Activated naive CD8-positive, alpha-beta T cell treated with anti-CD3 and anti-CD28 coated beads for 36 hours (primary cell): ENCODE measurements at regions not wholly inside any gene's neighbourhood (a gene's known extent, or its start where the extent isn't known, plus 50 kb on each side); places are given as distances from the start of the nearest gene placed in this dataset.
"Not testable (repeated sequence)": the region's sequence is repeated elsewhere in the genome, so short reads cannot be mapped to it uniquely, and the experiment has no call there.

Experiments used
- DNase-seq: peaks from one replicate; pipeline ENCODE4 v3.0.0; 2021
- H3K27ac Mint-ChIP-seq: one replicate; pipeline ENCODE4 v1.8.0; 2022; ENCODE audit warnings: mild to moderate bottlenecking, moderate library complexity, mixed read lengths
- H3K27me3 Mint-ChIP-seq: one replicate; pipeline ENCODE4 v1.8.0; 2022; ENCODE audit warnings: mild to moderate bottlenecking, mixed read lengths
- H3K36me3 Mint-ChIP-seq: one replicate; pipeline ENCODE4 v1.8.0; 2021; ENCODE audit warnings: mild to moderate bottlenecking, mixed read lengths
- H3K4me1 Mint-ChIP-seq: one replicate; pipeline ENCODE4 v1.8.0; 2021; ENCODE audit warnings: mixed read lengths
- H3K4me3 Mint-ChIP-seq: one replicate; pipeline ENCODE4 v1.8.0; 2022; ENCODE audit warnings: mild to moderate bottlenecking, moderate library complexity, mixed read lengths
- H3K9me3 Mint-ChIP-seq: one replicate; pipeline ENCODE4 v1.8.0; 2022; ENCODE audit warnings: mixed read lengths

DNA sequence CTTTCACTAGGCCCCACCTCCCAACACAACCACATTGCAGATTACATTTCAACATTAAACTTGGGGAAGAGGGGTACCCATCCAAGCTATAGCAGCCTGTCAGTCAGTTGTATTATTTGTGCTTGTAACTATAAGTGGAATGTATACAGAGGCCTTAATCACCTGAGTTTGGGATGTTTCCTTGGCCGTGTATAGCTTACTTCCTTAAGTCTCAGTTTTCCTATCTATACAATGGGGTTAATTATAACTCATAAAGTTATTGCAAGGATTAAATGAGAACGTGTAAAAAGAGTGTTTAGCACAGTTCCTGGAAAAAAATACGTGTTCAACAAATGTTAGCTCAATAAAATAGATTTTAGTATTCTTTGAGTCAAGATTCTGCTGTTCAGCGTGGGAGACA lies 165.5 kb upstream of the FAM20A start:
- DNase-seq, result no peak
- Mint-ChIP-seq H3K36me3 (no peaks in the 10 kb centered on the region), H3K4me3 (no peak overlapping the region), H3K27me3 (peaks cover 3% of the 10 kb centered on the region), H3K27ac (no peak overlapping the region), H3K4me1 (peaks cover 9% of the 10 kb centered on the region), H3K9me3 (no peaks in the 10 kb centered on the region)

DNA sequence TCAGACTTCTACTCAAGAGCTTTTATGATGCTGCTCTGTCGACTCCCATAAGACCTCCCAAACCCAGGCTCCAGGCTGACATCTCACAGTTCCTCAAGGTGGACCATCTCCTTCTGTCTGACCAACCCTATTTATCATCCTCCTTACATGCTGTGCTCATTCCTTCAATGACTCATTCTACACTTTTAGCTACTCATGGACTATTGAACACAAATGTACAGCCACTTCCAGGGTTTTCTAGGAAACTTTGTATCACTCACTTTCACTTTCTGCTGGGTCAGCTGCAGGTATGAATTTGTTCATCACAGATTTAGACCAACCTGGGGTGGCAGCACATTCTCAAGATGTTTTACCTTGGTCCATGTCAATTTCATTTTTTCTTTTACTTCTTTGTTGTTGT lies 162.4 kb upstream of the FAM20A start:
- Mint-ChIP-seq H3K27ac (no peak overlapping the region), H3K9me3 (no peaks in the 10 kb centered on the region), H3K4me3 (no peak overlapping the region), H3K27me3 (peaks cover 3% of the 10 kb centered on the region), H3K4me1 (peaks cover 17% of the 10 kb centered on the region), H3K36me3 (no peaks in the 10 kb centered on the region)
- no peak for DNase-seq

DNA sequence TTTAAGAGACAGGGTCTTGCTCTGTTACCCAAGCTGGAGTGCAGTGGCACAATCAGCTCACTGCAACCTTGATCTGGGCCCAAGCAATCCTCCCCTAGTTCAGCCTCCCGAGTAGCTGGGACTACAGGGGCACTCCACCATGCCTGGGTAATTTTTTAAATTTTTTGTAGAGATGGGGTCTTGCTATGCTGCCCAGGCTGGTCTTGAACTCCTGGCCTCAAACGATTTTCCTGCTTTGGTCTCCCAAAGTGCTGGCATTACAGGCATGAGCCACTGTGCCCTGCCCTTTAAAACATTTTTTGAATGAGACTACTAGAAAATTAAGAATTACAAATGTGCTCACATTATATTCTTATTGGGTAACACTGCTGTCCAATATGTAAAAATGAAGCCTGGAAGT lies 161.7 kb upstream of the FAM20A start:
- Mint-ChIP-seq H3K4me3 (no peak overlapping the region), H3K9me3 (peaks cover under 1% of the 10 kb centered on the region), H3K27ac (no peak overlapping the region), H3K36me3 (no peaks in the 10 kb centered on the region), H3K27me3 (peaks cover 3% of the 10 kb centered on the region), H3K4me1 (peaks cover 17% of the 10 kb centered on the region)
- no peak for DNase-seq

DNA sequence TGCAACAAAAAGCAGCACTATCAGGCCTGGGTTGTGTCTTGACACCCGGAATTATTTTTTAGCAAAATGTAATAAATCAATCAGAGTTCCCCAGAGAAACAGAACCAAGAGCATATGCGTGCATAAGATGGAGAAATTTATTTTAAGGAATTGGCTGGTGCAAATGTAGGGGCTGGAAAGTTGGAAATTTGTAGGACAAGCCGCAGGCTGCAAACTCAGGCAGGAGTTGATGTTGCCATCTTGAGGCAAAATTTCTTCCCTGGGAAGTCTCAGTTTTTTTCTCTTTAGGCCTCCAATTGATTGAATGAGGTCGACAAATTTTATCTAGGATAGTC lies 158.9 kb upstream of the FAM20A start:
- Mint-ChIP-seq H3K27me3 (peaks cover 3% of the 10 kb centered on the region), H3K4me3 (peak overlapping the region; percentile 55), H3K27ac (no peak overlapping the region), H3K4me1 (peaks cover 17% of the 10 kb centered on the region), H3K36me3 (no peaks in the 10 kb centered on the region), H3K9me3 (peaks cover 2% of the 10 kb centered on the region)
- no peak for DNase-seq

DNA sequence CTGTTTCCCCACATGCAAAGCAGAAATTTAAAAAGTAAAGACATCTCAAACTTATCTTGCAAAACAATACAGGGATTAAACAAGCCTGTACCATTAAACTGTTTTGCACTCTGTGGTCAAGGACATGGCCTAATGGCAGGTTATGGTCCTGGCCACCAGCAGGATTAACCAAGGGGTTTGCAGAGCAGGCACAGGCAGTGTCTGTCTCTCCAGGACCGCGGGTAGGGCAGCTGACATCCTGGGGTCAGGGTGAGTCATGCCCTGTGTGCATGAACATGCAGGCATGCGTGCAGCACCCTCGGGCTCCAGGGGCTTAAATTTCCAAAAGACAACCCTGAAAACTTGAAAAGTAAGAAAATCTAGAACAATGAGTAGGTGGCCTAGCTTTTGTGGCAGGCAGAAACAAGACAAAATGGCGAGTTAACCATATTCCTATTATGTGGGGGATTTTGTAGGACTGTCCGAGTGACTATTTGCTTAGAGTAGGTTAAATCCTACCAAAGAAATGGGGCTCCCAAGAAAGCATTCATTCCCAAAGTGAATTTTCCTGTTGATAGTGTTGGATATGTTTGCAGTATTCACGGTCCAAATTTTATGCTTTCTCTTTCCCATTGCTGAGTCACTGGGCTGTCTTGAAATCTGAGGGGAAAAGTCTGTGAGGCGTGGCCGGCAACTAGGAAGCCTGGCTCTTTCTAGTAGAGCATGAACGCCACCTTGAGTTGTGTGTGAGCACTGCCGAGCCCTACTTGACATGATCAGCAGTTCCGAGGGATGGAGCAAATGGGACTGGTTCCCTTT lies 158.4 kb upstream of the FAM20A start:
- DNase-seq, result peak; percentile 63
- no peaks in the 10 kb centered on the region for H3K36me3 Mint-ChIP-seq
- H3K27ac Mint-ChIP-seq, result peak overlapping the region; percentile 59
- H3K4me1 Mint-ChIP-seq, result peaks cover 17% of the 10 kb centered on the region
- H3K9me3 Mint-ChIP-seq, result peaks cover 2% of the 10 kb centered on the region
- peak overlapping the region; percentile 55 for H3K4me3 Mint-ChIP-seq
- peaks cover 3% of the 10 kb centered on the region for H3K27me3 Mint-ChIP-seq

DNA sequence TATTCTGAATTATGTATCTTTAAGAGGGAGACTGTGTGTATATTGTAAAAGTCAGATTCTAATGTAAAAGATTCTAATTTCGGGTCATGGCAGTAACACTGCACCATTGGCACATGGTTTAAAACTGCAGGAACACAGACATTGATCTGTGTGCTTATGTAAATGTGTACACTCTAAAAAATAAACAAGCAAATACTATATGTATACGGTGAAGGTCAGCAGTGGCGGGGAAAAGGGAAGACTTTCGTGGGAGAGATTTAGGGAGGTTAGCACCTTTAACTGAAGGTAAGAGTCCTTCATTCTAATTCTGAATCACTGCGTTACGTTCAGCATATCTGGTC lies 157.8 kb upstream of the FAM20A start:
- H3K9me3 Mint-ChIP-seq, result peaks cover 2% of the 10 kb centered on the region
- no peak for DNase-seq
- H3K27me3 Mint-ChIP-seq, result peaks cover 3% of the 10 kb centered on the region
- H3K36me3 Mint-ChIP-seq, result no peaks in the 10 kb centered on the region
- H3K4me3 Mint-ChIP-seq, result no peak overlapping the region
- H3K27ac Mint-ChIP-seq, result no peak overlapping the region
- peaks cover 17% of the 10 kb centered on the region for H3K4me1 Mint-ChIP-seq

DNA sequence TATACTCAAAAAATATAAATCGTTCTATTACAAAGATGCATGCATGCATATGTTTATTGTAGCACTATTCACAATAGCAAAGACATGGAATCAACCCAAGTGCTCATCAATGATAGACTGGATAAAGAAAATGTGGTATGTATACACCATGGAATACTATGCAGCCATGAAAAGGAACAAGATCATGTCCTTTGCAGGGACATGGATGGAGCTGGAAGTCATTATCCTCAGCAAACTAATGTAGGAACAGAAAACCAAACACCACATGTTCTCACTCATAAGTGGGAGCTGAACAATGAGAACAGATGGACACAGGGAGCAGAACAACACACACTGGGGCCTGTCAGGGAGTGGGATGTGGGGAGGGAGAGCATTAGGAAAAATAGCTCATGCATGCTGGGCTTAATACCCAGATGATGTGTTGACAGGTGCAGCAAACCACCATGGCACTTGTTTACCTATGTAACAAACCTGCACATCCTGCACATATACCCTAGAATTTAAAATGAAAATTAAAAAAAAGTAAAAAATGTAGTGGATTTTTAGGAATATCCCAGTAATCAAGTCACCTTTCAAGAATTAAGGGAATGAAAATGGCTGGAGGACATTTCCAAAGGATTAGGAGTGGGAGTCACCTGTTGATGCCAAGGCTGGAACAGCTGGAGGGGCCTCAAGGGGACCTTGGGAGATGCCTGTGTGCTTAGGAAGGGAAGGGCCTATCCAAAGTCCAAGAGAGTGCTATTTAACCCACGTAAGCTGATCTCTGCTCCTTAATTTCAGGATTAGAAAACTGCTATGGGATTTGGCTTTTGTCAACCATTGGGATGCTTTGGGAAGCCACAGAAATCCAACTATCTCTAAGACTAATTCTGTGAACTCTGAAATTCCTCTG lies 156.9 kb upstream of the FAM20A start:
- not testable (repeated sequence) for H3K9me3 Mint-ChIP-seq, DNase-seq, H3K4me1 Mint-ChIP-seq, H3K4me3 Mint-ChIP-seq, H3K27ac Mint-ChIP-seq, H3K36me3 Mint-ChIP-seq, H3K27me3 Mint-ChIP-seq

DNA sequence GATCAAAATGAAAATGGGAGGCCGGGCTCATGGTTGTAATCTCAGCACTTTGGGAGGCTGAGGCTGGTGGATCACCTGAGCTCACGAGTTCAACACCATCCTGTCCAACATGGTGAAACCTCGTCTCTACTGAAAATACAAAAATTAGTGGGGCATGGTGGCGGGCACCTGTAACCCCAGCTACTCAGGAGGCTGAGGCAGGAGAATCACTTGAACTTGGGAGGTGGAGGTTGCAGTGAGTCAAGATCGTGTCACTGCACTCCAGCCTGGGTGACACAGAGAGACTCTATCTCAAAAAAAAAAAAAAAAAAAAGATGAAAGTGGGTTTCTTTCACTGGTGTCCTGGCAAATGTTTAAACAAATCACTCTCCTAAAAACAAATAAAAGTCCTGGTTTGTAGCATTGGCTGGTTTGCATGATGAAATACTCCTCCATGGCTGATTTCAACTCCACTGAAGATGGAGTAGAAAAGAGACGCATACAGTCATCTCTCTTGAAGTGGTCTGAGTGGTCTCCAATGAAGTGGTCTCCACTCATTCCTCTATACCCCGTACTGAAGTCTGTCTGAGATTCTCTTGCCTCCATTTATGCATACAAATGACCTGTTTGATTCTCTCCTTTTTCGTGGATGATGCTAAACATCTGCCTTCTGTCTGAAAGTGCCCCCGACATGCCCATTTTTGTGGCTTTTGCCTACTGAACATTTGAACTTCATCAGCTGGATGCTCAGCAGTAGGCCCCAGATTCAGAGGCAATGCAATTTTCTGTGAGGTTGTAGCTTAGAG lies 153.0 kb upstream of the FAM20A start:
- H3K27me3 Mint-ChIP-seq, result peaks cover 6% of the 10 kb centered on the region
- no peak for DNase-seq
- H3K4me1 Mint-ChIP-seq, result no peaks in the 10 kb centered on the region
- H3K27ac Mint-ChIP-seq, result no peak overlapping the region
- H3K9me3 Mint-ChIP-seq, result peaks cover 2% of the 10 kb centered on the region
- no peak overlapping the region for H3K4me3 Mint-ChIP-seq
- H3K36me3 Mint-ChIP-seq, result no peaks in the 10 kb centered on the region

DNA sequence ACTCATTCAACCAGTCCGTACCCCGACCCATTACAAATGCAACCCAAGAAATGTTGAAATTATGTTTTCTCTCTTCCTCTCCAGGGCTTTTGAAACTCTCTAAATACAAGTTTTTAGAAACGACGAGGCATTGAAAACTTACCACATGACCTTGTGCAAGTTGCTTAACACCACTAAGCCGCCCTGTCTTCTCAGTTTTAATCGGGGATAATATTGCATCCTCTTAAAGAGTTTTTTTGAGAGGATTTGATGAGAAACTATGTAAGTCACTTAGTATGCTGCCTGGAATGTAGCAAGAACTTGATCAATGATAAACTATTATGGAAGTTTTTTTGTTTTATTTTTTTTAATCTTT lies 149.0 kb upstream of the FAM20A start:
- Mint-ChIP-seq H3K36me3 (no peaks in the 10 kb centered on the region), H3K27me3 (peaks cover 9% of the 10 kb centered on the region), H3K4me3 (no peak overlapping the region), H3K9me3 (no peaks in the 10 kb centered on the region), H3K27ac (no peak overlapping the region), H3K4me1 (no peaks in the 10 kb centered on the region)
- no peak for DNase-seq

DNA sequence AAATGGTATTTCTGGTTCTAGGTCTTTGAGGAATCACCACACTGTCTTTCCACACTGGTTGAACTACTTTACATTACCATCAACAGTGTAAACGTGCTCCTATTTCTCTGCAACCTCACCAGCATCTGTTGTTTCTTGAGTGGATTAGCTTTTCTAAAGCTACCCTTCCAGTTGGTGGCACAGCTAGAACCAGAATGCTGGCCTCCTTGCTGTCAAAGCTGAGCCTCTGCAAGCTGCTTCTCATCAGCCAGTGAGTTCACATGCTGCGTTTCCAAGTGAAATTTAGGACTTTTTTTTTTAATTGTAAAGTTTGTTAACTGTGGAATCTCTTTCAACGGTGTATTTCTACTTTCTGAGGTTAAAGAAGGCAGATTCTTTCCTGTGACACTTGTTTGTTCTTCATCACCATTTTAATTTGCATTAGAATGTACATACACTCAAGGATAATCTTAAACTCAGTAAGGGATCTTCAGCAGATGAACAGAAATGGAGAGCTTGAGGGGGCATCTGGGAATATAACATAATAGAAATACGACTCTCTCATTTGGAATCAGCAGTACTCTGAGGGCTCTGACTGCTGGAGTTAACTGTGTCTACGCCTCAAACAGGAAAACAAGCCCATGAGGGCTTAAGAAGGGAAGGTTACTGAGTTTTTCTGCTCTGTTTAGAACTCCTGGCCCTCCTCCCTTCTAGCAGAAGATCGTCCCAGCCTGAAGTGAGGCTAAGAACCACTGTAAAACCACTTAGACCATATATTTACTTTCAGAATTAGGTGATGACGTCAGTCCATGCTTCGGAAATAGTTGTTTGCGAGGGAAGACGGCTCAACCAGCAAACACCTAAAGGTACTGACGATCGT lies 148.4 kb upstream of the FAM20A start:
- Mint-ChIP-seq H3K27ac (no peak overlapping the region), H3K36me3 (no peaks in the 10 kb centered on the region), H3K4me3 (no peak overlapping the region), H3K4me1 (no peaks in the 10 kb centered on the region), H3K9me3 (no peaks in the 10 kb centered on the region), H3K27me3 (peaks cover 9% of the 10 kb centered on the region)
- DNase-seq, result no peak

DNA sequence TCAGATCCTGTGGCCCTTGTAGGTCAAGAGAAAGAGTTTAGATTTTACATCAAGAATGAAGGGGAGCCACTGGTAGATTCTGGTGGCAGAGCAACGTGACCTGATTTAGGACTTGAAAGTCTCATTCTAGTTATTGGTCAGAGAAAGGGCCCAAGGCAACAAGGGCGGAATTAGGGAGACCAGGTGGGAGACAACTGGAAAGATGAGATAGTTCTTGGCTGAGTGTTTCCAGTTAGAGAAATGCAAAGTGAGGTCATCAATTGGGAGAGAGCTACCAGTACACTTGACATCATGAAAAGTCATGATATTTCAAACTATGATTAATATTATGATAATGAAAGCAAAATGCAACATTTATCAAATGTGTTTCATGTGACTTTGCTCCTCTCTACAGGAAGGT lies 147.2 kb upstream of the FAM20A start:
- H3K36me3 Mint-ChIP-seq, result no peaks in the 10 kb centered on the region
- H3K4me3 Mint-ChIP-seq, result no peak overlapping the region
- H3K27ac Mint-ChIP-seq, result no peak overlapping the region
- H3K4me1 Mint-ChIP-seq, result no peaks in the 10 kb centered on the region
- DNase-seq, result no peak
- H3K27me3 Mint-ChIP-seq, result peaks cover 9% of the 10 kb centered on the region
- H3K9me3 Mint-ChIP-seq, result no peaks in the 10 kb centered on the region

DNA sequence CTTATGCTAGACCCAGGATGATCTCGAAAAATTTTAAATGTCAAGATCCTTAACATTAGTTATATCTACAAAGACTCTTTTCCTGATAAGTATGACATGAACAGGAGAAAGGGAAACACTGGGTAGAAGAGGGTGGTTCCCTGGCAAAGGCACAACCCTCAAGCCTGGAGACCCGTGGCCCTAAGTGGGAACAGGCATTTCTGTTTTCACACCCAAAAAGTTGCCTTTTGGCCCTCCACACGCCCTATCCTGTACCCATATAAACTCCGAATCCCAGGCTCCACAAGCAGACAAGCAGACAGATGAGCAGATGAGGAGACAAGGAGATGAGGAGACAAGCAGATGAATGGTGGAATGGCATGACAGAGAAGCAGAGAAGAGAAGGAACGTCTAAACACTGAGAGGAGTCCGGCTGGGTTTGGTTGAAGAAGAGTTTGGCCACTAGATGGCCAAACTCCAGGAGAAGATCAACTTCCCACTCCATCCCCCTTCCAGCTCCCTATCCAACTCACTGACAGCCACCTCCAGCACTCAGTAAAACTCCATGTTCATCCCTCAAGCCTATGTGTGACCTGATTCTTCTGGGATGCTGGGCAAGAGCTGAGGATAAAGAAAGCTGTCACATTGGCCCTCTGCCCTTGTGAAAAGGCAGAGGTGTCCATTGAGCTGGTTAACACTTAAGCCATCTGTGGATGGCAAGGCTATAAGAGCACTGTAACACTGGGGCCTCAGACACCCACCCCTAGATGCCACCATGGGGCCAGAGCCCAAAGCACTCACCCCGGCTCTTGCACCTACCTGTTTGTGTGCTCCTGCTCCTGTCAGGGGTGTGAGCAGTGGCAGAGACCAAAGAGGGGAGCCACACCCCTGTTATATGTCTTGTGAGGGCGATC lies 139.6 kb upstream of the FAM20A start:
- Mint-ChIP-seq H3K27ac (no peak overlapping the region), H3K4me3 (no peak overlapping the region), H3K27me3 (peaks cover 24% of the 10 kb centered on the region), H3K9me3 (no peaks in the 10 kb centered on the region), H3K4me1 (no peaks in the 10 kb centered on the region), H3K36me3 (no peaks in the 10 kb centered on the region)
- DNase-seq, result no peak

DNA sequence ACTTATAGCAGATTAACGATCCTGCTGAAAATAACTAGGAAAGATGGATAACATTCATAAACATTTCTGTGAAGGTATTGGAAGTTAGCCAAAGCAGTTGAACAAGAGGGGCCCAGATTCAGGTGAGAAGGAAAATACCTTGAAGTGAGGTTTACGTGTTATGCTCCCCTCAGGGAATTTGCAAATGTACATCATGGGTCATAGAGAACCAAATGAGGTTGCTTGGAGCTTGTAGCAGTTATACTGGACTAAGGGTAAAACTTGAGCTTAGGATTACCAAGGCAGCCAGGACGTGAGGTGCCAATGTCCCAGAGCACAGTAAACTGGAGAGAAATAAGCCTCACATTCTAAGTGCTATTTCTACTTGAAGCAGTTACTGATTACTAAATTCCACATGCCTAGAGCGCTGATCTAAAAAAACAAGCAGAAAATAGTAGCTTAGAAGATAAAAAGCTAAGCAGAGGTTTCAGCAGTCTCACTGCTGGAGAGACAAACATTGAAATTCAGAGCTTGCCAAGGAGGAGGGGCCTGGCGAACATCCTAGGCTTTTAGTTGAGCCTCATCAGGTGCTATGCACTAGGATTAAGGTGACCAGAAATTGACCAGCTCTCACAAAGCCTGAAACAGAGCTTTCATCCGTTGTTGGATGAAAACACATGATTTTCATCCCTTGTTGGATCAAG lies 136.7 kb upstream of the FAM20A start:
- no peaks in the 10 kb centered on the region for H3K4me1 Mint-ChIP-seq
- no peak for DNase-seq
- H3K36me3 Mint-ChIP-seq, result no peaks in the 10 kb centered on the region
- peaks cover 20% of the 10 kb centered on the region for H3K27me3 Mint-ChIP-seq
- H3K4me3 Mint-ChIP-seq, result no peak overlapping the region
- H3K27ac Mint-ChIP-seq, result no peak overlapping the region
- no peaks in the 10 kb centered on the region for H3K9me3 Mint-ChIP-seq
